ENCODE measurements at regions not wholly inside any gene's neighbourhood (a gene's known extent, or its start where the extent isn't known, plus 50 kb on each side); places are given as distances from the start of the nearest gene placed in this dataset.

- peaks cover 8% of the 10 kb centered on the region for H3K27me3 ChIP-seq
- no peaks in the 10 kb centered on the region for H3K9me3 ChIP-seq
- H3K36me3 ChIP-seq: no peaks in the 10 kb centered on the region
- H3K27ac ChIP-seq: no peak overlapping the region
- TF ChIP-seq, protein P1, sequence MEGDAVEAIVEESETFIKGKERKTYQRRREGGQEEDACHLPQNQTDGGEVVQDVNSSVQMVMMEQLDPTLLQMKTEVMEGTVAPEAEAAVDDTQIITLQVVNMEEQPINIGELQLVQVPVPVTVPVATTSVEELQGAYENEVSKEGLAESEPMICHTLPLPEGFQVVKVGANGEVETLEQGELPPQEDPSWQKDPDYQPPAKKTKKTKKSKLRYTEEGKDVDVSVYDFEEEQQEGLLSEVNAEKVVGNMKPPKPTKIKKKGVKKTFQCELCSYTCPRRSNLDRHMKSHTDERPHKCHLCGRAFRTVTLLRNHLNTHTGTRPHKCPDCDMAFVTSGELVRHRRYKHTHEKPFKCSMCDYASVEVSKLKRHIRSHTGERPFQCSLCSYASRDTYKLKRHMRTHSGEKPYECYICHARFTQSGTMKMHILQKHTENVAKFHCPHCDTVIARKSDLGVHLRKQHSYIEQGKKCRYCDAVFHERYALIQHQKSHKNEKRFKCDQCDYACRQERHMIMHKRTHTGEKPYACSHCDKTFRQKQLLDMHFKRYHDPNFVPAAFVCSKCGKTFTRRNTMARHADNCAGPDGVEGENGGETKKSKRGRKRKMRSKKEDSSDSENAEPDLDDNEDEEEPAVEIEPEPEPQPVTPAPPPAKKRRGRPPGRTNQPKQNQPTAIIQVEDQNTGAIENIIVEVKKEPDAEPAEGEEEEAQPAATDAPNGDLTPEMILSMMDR (IDR thresholded peaks at IDR 0.05): no peak
- H3K4me3 ChIP-seq (ENCODE audit: low read depth in 1 of 2, low read length in 1 of 2): no peak overlapping the region
- no peaks in the 10 kb centered on the region for H3K4me1 ChIP-seq (ENCODE audit: control insufficient read depth in 1 of 2, insufficient read depth in 1 of 2, low read depth in 1 of 2, low read length in 1 of 2)
These were observed 431.9 kb upstream of the HS6ST1 start for GRCh38 chr2:128750328-128751165.

DNA sequence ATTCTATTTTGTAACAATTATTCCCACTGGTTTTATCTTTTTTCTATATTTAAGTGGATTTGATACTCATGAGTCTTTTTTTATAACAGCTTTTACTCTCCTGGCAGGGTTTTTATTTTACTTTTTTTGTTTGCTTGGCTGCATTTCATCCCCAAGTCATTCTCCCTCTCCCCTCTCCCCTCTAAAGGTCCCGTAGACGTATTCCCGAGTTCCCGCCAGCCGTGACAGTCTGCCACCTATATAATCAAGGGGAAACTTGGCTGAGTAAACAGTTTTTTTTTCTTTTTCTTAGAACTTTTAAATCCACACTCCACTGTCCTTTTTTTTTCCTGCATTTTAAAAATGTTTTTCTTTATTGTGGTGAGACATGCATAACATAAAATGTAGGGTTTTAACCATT is 433.1 kb upstream of the HS6ST1 start:
- no peak overlapping the region for H3K4me3 ChIP-seq (ENCODE audit: low read depth in 1 of 2, low read length in 1 of 2)
- H3K4me1 ChIP-seq (ENCODE audit: control insufficient read depth in 1 of 2, insufficient read depth in 1 of 2, low read depth in 1 of 2, low read length in 1 of 2): no peaks in the 10 kb centered on the region
- H3K9me3 ChIP-seq: no peaks in the 10 kb centered on the region
- H3K36me3 ChIP-seq: no peaks in the 10 kb centered on the region
- no peak overlapping the region for H3K27ac ChIP-seq
- TF ChIP-seq, protein P1 (IDR thresholded peaks at IDR 0.05): no peak
- H3K27me3 ChIP-seq: peaks cover 8% of the 10 kb centered on the region

DNA sequence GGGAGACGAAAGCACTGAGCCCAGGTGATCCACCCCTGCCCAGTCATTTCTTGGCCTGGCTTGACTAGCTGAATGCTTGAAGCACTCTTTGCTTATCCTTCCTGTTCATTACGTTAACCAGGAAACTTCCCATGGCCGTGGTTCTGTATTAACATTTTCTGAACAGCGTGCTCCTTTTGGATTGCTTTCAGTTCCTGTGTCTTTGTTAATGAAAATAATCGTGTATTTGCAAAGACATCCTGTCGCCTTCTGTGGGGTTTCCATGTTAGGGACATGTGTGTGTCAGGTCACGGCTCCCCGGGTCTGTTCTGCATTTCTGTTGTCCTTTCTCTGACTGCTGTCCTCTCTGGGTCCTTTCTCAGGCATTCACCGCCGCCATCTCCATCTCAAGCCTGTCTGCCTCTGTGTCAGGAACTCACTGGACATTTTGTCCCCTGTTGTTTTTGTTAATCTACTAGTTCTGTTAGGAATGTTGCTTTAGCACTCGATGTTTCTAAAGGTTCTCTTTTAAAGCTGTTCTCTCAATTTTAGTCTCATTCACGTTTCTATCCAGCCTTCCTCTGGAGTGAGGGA is 434.1 kb upstream of the HS6ST1 start:
- H3K36me3 ChIP-seq: no peaks in the 10 kb centered on the region
- H3K4me1 ChIP-seq (ENCODE audit: control insufficient read depth in 1 of 2, insufficient read depth in 1 of 2, low read depth in 1 of 2, low read length in 1 of 2): no peaks in the 10 kb centered on the region
- no peak overlapping the region for H3K27ac ChIP-seq
- H3K27me3 ChIP-seq: peaks cover 8% of the 10 kb centered on the region
- H3K4me3 ChIP-seq (ENCODE audit: low read depth in 1 of 2, low read length in 1 of 2): no peak overlapping the region
- no peaks in the 10 kb centered on the region for H3K9me3 ChIP-seq
- TF ChIP-seq, protein P1 (IDR thresholded peaks at IDR 0.05): no peak

- Histone ChIP-seq H3K27me3 (peaks cover 8% of the 10 kb centered on the region), H3K4me3 (ENCODE audit: low read depth in 1 of 2, low read length in 1 of 2) (no peak overlapping the region), H3K36me3 (no peaks in the 10 kb centered on the region), H3K9me3 (no peaks in the 10 kb centered on the region), H3K4me1 (ENCODE audit: control insufficient read depth in 1 of 2, insufficient read depth in 1 of 2, low read depth in 1 of 2, low read length in 1 of 2) (no peaks in the 10 kb centered on the region), H3K27ac (no peak overlapping the region)
- TF ChIP-seq, protein P1 (IDR thresholded peaks at IDR 0.05): no peak
These were observed 434.7 kb upstream of the HS6ST1 start for GRCh38 chr2:128753321-128753720.

DNA sequence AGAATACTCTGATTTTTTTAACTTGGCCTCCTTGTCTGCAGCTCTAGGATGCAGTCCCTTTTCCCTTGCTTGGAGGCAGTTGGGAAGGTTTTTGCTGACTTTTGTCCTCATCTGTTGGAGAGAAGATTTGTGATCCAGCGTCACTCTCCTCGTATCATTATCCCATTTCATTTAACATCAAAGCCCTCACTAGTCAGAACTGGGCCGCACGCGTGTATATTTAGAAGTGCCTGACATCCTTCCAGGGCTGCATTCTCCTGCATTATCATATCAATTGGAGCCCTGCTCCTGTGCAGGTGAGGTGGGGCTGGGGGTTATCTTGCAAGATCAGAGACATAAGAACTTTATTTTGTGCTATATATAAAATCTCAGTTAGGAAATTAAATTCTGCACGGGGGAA is 435.1 kb upstream of the HS6ST1 start:
- no peaks in the 10 kb centered on the region for H3K36me3 ChIP-seq
- no peaks in the 10 kb centered on the region for H3K9me3 ChIP-seq
- H3K27ac ChIP-seq: no peak overlapping the region
- TF ChIP-seq, protein P1 (IDR thresholded peaks at IDR 0.05): no peak
- H3K27me3 ChIP-seq: peaks cover 8% of the 10 kb centered on the region
- no peaks in the 10 kb centered on the region for H3K4me1 ChIP-seq (ENCODE audit: control insufficient read depth in 1 of 2, insufficient read depth in 1 of 2, low read depth in 1 of 2, low read length in 1 of 2)
- no peak overlapping the region for H3K4me3 ChIP-seq (ENCODE audit: low read depth in 1 of 2, low read length in 1 of 2)
